HG03097 (cell line): ENCODE measurements at regions not wholly inside any gene's neighbourhood (a gene's known extent, or its start where the extent isn't known, plus 50 kb on each side); places are given as distances from the start of the nearest gene placed in this dataset.
"Not testable (repeated sequence)": the region's sequence is repeated elsewhere in the genome, so short reads cannot be mapped to it uniquely, and the experiment has no call there.

ENCODE experiments used
- ATAC-seq: cut with Tn5 transposase; IDR thresholded peaks from one replicate; pipeline ENCODE4 v1.9.1; 2021; ENCODE audit not compliant: unreplicated experiment, low FRiP score

GRCh38 chr1:238950017-238950416, 436.4 kb upstream of the CHRM3 start:
- no peak for ATAC-seq

- ATAC-seq = no peak
Observed at GRCh38 chr1:238944028-238944427, 442.3 kb upstream of the CHRM3 start.

DNA sequence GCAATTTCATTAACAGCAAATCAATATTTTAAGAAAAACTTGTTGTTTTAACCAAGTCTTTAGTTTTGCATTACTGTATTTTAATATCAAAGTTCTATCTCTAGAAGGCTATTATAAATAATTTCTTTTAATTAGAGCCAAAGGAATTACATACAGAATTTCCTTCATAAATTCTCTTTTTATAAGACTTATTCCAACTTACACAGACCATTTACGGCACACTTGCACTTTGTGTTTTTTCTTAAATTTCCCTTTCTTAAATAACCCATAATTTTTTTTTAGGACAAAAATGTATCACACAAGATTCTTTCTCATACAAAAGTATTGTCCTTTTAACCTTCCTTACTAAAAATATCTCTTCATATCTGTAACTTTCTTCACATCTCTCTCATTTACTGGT, 458.5 kb upstream of the CHRM3 start:
- ATAC-seq = no peak

DNA sequence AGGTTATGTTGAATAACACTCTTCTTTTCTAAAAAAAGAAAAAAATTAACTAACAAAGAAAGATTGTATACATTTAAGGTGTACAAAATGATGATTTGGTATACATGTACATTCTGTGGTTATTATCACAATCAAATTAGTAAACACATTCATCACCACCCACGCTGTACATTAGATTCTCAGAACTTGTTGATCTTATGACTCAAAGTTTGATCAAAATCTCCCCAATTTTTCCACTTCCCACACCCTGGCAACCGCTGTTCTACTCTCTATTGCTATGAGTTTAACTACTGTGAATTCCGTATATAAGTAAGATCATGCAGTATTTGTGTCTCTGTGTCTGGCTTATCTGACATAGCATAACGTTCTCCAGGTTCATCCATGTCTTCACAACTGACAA, 469.5 kb upstream of the CHRM3 start:
- no peak for ATAC-seq

- no peak for ATAC-seq
Observed at GRCh38 chr1:238914346-238914745, 472.0 kb upstream of the CHRM3 start.

DNA sequence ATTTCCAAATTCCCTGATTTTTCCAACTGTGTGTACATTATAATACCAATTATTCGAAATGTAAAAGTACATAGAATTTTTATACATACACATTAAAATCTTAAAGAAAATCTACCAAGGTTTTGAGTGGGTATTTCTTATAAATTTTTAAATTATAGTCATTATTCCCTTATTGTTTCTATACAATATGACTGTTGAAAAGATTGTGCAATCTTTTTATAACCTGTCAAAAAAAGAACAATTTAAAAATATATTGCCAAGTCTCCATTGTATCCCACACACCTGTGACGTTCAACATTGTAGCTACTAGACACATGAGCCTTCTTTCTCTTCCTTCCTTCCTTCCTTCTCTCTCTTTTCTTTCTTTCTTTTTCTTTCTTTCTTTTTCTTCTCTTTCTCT, 473.2 kb upstream of the CHRM3 start:
- no peak for ATAC-seq

GRCh38 chr1:238912148-238912547, 474.2 kb upstream of the CHRM3 start:
- no peak for ATAC-seq

GRCh38 chr1:238902752-238903151, 483.6 kb upstream of the CHRM3 start:
- not testable (repeated sequence) for ATAC-seq

- no peak for ATAC-seq
Observed at GRCh38 chr1:238900334-238900865, 486.0 kb upstream of the CHRM3 start.

GRCh38 chr1:238898856-238899255, 487.5 kb upstream of the CHRM3 start:
- no peak for ATAC-seq

GRCh38 chr1:238895911-238896310, 490.5 kb upstream of the CHRM3 start:
- no peak for ATAC-seq

GRCh38 chr1:238892612-238893011, 493.8 kb upstream of the CHRM3 start:
- ATAC-seq = no peak

GRCh38 chr1:238861342-238862066, 524.9 kb upstream of the CHRM3 start:
- ATAC-seq = no peak

DNA sequence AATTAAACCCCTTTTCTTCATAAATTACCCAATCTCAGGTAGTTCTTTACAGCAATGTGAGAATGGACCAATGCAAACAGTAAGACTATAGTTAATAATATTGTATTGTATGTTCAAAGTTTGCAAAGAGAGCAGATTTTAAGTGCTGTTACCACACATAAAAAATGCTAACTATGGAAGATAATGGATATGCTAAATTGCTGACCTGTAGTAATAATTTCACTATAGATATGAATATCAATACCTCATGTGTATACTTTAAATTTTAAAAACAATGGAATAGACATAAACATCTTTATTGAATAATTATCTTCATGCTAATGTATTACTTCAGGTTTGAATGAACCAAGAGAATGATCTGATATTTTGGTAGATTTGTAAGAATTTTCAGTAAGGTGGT, 552.4 kb upstream of the CHRM3 start:
- ATAC-seq = no peak

GRCh38 chr1:238832106-238832505, 554.3 kb upstream of the CHRM3 start:
- no peak for ATAC-seq

DNA sequence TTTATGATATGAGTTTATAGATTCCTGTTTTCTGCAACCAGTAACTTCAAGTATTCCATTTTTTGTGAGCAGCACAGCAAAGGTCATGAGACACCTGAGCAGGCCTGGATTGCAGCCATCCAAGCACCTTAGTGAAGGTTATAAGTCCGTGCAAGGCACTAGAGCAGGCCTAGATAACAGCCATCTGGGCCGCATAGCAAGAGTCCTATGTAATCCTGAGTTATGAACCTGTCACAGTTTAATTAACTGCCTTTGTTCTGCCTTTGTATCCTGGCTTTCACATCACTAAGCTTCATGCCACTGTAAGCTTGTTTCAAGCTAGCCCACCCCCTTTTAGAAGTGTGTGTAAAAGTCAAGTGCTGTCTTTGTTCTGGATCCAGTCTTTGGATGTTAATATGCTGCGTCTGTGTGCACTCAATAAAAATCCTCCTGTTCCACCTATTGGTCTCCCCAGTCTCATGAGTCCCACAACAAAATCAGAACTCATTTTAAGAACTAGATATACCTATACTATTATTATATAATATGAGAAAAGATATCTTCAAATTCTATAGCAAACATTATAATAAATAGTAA, 556.2 kb upstream of the CHRM3 start:
- no peak for ATAC-seq

DNA sequence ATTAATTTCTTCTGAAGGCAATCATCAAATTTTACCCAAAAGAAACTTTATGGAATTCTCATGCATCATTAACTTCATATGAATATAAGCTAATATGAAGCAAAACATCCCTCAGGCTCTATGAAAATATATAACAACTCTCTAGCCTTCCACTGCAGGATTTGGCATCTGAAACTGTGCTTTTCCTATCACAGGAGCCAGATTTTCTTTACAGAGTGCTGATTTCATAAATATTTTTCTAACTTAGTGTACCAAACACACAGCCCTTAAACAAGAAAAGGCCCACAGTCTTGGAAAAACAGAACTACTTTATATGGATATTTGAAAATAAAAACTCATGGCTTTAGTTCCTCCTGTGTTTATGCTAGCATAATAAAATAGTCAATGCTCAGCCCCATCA, 559.5 kb upstream of the CHRM3 start:
- ATAC-seq = no peak

DNA sequence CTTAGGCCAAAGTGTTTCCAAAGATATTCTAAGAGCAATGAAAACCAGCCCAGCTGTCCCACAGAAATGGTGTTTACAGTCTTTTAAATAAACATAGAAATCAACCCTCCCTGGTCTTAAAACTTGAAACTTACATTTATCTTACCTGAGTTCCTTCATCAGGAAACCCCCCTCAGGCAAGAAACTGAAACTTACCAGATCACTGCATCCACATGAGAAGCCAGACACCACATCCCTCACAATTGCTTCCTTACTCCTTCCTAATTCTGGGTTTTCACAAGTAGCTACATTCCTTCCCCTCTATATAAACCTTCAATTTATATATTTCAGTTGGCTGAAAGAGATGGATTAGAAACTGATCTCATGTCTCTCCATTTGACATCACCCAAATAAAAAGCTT, 563.0 kb upstream of the CHRM3 start:
- no peak for ATAC-seq

DNA sequence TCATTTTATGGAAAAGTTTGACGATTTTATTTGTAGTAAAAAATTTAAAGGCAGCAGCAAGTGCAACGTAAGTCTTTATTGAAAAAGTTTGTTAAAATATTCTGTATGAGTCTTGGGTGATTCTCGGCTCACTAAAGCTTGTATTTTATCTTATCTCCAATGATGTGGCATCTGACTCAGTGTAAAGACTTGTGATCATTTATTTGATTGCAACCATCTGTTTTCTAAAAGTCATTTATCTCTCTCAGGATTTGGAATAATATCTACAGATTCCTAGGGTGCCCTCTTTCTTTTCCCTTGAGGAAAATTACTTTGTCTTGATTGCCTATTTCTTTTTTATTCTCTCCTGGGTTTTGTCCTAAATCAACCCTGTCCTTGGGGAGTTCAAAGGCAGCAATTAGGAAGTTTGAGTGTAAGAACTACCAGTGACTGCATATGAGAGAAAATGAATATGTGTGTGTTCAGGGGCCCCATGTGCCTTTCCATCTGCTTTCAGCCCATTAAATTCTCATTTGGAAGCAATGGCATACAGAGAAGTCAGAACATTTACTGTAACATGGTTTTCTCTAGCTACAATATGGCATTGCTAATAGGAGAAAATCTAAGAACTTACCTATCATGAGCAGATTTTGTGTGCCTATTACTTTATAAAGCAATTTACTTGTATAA, 575.0 kb upstream of the CHRM3 start:
- no peak for ATAC-seq

- no peak for ATAC-seq
Observed at GRCh38 chr1:238790882-238791281, 595.5 kb upstream of the CHRM3 start.

GRCh38 chr1:238789916-238790667, 596.3 kb upstream of the CHRM3 start:
- ATAC-seq = no peak
